HG03108 (cell line): ENCODE measurements at regions not wholly inside any gene's neighbourhood (a gene's known extent, or its start where the extent isn't known, plus 50 kb on each side); places are given as distances from the start of the nearest gene placed in this dataset.
"Not testable (repeated sequence)": the region's sequence is repeated elsewhere in the genome, so short reads cannot be mapped to it uniquely, and the experiment has no call there.

Source experiments
- ATAC-seq: cut with Tn5 transposase; IDR thresholded peaks from one replicate; pipeline ENCODE4 v1.9.1; 2021; ENCODE audit warnings: moderate library complexity; ENCODE audit not compliant: unreplicated experiment

- ATAC-seq: no peak
Observed at GRCh38 chr1:218904416-218904815, 269.3 kb upstream of the LYPLAL1 start.

GRCh38 chr1:218916720-218917119 is 257.0 kb upstream of the LYPLAL1 start:
- no peak for ATAC-seq

DNA sequence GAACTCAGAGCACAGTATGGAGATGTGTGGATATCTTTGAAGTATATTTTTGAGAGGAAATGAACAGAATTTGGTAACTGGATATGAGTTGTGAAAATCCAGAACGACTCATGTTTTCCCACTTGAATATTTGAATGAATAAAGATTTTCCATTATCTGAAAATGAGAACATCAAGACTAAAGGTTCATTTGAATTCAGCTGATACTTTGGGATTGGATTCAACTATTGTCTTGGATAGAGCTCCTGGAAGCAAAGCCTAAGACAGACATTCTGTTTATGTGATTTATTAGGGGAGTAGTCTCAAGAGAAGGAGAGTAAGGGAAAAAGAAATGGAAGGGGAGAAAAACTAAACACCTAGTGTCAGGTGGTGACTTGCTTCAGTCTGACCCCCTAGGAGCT is 256.0 kb upstream of the LYPLAL1 start:
- no peak for ATAC-seq

GRCh38 chr1:218925777-218926176 is 247.9 kb upstream of the LYPLAL1 start:
- ATAC-seq: no peak

- no peak for ATAC-seq
Observed at GRCh38 chr1:218926631-218927030, 247.0 kb upstream of the LYPLAL1 start.

- ATAC-seq: no peak
Observed at GRCh38 chr1:218930000-218930399, 243.7 kb upstream of the LYPLAL1 start.

GRCh38 chr1:218930472-218931241 is 243.0 kb upstream of the LYPLAL1 start:
- ATAC-seq: no peak

DNA sequence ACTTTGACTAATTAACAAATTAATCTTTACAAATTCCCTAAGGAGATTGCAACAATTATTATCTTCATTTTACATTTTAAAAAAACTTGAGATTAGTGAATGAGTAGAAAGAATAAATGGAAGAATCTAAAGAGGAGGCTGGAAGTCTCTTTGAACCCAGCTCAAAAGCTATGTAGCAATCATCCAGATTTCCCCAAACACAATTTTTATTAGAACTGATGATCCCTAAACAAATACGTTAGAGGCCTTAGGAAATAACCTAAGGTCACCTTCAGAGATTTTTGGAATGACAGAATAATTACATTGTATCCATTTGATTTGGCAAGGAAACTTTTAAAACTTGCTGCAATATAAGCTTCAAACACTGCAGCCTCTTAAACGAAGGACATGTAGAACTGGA is 242.4 kb upstream of the LYPLAL1 start:
- no peak for ATAC-seq

DNA sequence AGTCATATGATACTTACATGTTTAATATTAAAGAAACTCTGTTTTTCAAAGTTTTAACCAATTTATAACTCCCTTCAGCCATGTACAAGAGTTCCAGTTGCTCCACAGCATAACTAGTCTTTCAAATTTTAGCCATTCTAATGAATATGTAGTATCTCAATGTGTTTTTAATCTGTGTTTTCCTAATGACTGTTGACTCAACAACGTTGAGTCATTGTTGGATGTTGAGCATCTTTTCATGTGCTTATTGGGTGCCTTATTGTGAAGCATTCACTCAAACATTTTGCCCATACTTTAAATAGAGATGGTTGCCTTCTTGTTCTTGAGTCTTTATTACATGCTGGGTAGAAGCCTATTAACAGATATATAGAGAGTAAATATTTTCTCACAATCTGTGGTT is 240.2 kb upstream of the LYPLAL1 start:
- no peak for ATAC-seq

DNA sequence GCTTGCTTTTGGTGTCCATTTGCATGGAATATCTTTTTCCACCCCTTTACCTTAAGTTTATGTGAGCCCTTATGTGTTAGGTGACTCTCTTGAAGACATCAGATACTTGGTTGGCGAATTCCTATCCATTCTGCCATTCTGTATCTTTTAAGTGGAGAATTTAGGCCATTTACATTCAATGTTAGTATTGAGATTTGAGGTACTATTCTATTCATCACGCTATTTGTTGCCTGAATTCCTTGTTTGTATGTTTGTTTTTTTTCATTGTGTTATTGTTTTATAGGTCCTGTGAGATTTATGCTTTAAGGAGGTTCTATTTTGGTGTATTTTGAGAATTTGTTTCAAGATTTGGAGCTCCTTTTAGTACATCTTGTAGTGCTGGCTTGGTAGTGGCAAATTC is 238.3 kb upstream of the LYPLAL1 start:
- ATAC-seq: not testable (repeated sequence)

GRCh38 chr1:218938259-218938658 is 235.4 kb upstream of the LYPLAL1 start:
- no peak for ATAC-seq

DNA sequence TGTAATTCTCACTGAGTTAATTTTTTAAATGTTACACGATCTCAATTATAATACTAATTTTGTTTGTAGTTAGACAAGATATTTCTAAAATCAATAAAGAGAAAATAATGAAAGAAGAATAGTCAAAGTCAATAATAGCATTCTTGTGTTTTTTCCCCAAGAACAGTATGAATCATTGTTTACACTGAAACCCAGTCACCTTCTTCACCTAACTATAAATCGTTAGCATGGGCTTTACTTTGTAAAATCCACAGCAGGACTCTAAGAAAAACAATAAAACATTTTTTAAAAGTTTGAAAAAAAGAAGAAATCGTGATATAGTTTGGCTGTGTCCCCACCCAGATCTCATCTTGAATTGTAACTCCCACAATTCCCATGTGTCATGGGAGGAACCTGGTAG is 234.6 kb upstream of the LYPLAL1 start:
- no peak for ATAC-seq

DNA sequence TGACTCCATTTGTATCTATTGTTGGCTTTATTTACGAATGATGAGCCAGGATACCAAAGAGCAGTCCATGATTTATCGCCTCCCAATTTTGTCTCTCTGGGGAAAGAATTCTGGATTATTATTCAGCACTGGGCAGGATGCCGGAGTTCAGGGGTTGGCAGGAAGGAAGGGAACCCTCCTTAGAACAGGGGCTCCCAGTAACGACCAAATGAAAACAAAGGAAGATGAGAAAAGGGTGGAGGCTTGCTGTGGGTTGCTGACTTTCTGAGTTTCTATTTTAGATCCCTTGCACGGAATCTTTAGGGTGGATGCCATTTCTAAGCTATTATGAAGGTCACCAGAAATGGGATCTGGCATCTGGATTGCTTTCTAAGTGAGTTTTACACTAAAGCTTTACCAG is 231.2 kb upstream of the LYPLAL1 start:
- no peak for ATAC-seq

- ATAC-seq: no peak
Observed at GRCh38 chr1:218943371-218943770, 230.3 kb upstream of the LYPLAL1 start.

GRCh38 chr1:218945050-218945449 is 228.6 kb upstream of the LYPLAL1 start:
- ATAC-seq: no peak

DNA sequence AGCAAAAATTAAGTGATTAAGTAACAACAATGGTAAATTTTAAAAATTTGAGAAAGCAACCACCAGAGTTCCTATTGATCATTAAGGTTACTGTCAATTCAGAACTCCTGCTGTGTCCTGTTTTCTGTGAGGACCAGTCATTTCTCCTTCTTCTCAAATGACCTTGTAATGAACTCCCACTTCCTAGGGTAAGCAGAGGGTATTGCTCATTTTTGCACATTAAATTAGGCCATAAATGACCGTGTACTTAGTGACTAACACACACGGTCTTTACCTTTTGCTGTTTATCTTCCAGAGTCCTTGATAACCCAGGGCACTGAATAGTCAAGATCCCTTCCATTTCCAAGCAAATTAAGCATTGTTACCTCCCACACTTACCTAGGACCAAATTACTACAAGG is 227.5 kb upstream of the LYPLAL1 start:
- no peak for ATAC-seq

DNA sequence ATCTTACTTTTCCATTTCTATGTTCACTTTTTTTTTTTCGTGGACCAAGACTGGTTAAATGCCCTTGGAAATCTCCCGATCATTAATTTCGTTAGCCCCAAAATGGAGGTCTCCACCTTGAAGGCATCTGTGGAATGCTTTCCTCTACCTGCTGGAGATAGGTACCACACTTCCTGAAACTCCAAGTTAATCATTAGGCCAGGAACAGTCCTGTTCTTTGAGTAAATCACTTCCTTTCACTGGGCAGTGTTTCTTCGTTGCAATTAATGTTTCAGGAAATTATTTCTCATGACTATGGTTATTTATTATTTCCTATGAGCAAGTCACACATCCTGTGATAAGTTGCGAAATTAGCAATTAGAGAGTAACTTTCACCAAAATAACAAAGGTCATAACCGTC is 225.2 kb upstream of the LYPLAL1 start:
- no peak for ATAC-seq

- no peak for ATAC-seq
Observed at GRCh38 chr1:218953386-218953785, 220.3 kb upstream of the LYPLAL1 start.

- no peak for ATAC-seq
Observed at GRCh38 chr1:218957971-218958370, 215.7 kb upstream of the LYPLAL1 start.

- no peak for ATAC-seq
Observed at GRCh38 chr1:218959784-218960183, 213.9 kb upstream of the LYPLAL1 start.

DNA sequence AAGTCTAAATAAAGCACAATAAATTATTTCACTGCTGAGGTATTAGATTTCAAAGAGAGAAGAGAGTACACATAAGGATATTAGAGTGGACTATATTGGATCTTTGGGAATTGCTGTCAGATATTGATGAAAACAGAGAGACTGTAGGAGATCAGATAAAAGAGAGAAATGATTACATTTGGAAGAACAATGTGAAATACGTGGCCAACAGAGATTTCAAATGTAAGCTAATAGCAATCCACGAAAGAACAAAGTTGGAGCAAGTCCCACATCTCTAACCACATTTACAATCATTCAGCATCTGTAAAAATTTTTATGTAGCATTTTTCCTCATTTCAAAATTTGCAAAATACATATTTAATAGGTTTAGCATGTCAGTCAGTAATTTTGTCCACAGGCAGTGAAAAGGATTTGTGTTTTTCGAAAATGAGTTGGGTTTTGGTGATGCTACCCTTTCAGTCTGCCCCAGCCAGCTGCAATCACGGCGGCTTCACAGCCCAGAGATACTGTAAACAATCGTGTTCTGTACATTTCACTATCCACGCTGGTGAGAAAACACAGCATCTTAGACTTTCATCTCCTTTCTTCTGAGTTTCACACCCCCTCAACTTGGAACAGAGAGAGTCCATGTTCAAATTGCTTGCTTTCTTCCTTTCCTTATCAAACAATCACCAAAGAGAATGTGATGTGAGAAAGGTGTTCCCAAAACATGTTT is 209.1 kb upstream of the LYPLAL1 start:
- ATAC-seq: no peak

DNA sequence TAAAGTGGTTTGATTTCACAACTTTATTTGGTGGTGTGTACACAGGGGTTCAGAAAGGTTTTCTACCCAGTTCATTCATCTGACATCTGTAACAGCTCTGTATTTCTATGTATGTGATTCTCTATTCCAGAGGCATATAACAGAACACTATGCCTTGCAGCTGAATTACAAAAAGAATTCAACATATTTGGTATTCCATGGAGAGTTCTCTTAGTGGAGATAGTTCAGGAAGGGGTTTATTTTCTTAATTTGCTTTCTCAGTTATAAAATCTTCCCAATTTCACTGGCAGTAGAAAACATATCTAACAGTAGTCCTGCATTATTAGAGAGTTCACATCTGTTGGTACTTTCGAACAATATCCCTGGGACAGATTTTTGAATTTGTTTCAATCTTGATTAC is 207.9 kb upstream of the LYPLAL1 start:
- no peak for ATAC-seq

- ATAC-seq: no peak
Observed at GRCh38 chr1:218967254-218967653, 206.4 kb upstream of the LYPLAL1 start.
